PFSK-1 (cell line): ENCODE measurements at regions not wholly inside any gene's neighbourhood (a gene's known extent, or its start where the extent isn't known, plus 50 kb on each side); places are given as distances from the start of the nearest gene placed in this dataset.

ENCODE experiments used
- POLR2AphosphoS5 ChIP-seq: IDR thresholded peaks from 2 replicates; pipeline ENCODE4 v1.6.1; 2012; ENCODE audit warnings: low read depth, mild to moderate bottlenecking, control low read depth, low read length, moderate library complexity
- SIN3A ChIP-seq: IDR thresholded peaks from 2 replicates; pipeline ENCODE4 v1.6.1; 2012; ENCODE audit warnings: mild to moderate bottlenecking, low read length, moderate library complexity, borderline replicate concordance; ENCODE audit not compliant: insufficient read depth
- TAF1 ChIP-seq: IDR thresholded peaks from 2 replicates; pipeline ENCODE4 v1.6.1; 2012; ENCODE audit warnings: low read length, control low read depth, borderline replicate concordance; ENCODE audit not compliant: insufficient read depth
- TF ChIP-seq, protein P1 (sequence below), 2 experiments: IDR thresholded peaks; 2 replicates each; pipeline versions ENCODE4 v1.6.1 to v1.8.0; 2011 to 2012; ENCODE audit warnings: low read depth in 2 of 2, low read length in 2 of 2, control low read depth in 1 of 2, inconsistent platforms in 1 of 2, mild to moderate bottlenecking in 1 of 2, moderate library complexity in 1 of 2; ENCODE audit not compliant: insufficient read depth in 1 of 2

DNA sequence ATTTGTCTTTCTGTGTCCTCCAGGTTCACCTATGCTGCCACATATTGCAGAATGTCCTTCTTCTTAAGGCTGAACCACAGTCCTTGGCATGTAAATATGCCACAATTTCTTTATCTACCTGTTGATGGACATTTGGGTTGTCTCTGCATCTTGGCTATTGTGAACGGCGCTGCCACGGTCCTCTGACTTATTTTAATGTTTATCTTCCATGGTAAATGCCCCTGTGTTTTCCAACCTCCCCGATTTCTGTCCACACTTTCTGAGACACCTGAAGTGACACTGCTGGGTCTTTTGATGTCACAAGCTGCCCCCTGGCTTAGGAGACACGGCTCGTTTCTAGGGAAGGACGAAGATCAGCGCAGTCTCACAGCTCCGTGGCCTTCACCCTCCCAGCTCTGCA is 128.3 kb upstream of the PDE10A start:
- no peak for TF ChIP-seq POLR2AphosphoS5
- TF ChIP-seq, protein P1, sequence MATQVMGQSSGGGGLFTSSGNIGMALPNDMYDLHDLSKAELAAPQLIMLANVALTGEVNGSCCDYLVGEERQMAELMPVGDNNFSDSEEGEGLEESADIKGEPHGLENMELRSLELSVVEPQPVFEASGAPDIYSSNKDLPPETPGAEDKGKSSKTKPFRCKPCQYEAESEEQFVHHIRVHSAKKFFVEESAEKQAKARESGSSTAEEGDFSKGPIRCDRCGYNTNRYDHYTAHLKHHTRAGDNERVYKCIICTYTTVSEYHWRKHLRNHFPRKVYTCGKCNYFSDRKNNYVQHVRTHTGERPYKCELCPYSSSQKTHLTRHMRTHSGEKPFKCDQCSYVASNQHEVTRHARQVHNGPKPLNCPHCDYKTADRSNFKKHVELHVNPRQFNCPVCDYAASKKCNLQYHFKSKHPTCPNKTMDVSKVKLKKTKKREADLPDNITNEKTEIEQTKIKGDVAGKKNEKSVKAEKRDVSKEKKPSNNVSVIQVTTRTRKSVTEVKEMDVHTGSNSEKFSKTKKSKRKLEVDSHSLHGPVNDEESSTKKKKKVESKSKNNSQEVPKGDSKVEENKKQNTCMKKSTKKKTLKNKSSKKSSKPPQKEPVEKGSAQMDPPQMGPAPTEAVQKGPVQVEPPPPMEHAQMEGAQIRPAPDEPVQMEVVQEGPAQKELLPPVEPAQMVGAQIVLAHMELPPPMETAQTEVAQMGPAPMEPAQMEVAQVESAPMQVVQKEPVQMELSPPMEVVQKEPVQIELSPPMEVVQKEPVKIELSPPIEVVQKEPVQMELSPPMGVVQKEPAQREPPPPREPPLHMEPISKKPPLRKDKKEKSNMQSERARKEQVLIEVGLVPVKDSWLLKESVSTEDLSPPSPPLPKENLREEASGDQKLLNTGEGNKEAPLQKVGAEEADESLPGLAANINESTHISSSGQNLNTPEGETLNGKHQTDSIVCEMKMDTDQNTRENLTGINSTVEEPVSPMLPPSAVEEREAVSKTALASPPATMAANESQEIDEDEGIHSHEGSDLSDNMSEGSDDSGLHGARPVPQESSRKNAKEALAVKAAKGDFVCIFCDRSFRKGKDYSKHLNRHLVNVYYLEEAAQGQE (IDR thresholded peaks at IDR 0.05; ENCODE audit: insufficient read depth in 1 of 2, low read depth in 2 of 2, low read length in 2 of 2), result no peak
- no peak for TF ChIP-seq SIN3A
- no peak for TF ChIP-seq TAF1
